ENCODE measurements at regions not wholly inside any gene's neighbourhood (a gene's known extent, or its start where the extent isn't known, plus 50 kb on each side); places are given as distances from the start of the nearest gene placed in this dataset.

DNA sequence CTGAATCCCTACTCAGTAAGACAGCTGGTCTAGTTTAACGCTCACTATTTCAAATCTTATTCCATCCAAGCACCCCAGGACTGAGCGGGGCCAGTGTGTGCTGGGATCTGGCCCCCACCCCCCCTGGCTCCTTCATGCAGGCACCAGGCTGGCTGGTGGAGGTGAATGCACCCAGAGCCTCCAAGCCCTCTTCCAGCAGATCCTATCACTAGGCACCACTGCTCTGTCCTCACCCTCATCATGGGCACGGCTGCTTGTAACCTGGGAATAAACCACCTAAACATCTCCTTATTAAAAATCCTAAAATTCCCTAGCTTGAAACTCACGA, 194.3 kb downstream of the ARL4C start:
- DNase-seq, result no peak

DNA sequence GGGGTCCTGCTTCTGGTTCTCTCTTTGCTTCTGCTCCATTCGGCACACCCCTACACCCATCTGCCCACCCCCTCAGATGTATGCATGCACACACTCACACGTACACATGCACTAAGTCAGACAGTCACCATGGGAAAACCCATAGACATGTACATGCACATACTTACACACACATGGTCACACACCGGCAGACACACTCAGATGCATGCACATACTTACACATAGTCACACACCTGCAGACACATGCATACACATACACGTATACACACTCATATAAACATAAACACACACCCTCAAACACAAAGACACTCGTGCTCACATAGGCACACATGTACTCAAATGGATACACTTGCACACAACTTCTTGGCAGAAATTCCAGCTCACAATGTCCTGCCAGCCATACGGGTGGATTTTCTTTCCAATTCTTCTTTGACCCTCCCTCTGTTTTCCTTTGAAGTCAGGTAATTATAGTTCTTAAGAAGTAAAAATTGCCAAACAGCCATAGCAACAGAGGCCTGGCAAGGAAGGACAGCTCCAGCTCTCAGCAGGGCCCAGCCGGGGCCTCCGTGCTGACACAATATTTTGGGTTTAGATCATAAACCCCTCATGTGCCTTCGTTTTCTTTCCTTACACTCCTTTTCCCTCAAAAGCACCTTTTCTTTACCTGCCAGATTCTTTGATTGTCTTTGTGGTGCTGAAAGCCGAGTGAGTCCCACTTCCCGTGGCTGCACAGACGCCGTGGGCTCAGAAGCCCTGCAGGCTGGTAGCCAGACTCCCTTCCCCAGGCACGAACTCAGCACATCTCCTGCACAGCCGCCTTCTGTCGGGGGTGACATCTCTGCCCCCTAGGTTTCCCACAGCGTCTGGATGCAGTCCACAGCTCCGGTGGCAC, 195.7 kb downstream of the ARL4C start:
- no peak for DNase-seq

- no peak for DNase-seq
Measured at GRCh38 chr2:234300391-234300925, 196.4 kb downstream of the ARL4C start.

GRCh38 chr2:234298918-234299317, 198.0 kb downstream of the ARL4C start:
- DNase-seq, result no peak

DNA sequence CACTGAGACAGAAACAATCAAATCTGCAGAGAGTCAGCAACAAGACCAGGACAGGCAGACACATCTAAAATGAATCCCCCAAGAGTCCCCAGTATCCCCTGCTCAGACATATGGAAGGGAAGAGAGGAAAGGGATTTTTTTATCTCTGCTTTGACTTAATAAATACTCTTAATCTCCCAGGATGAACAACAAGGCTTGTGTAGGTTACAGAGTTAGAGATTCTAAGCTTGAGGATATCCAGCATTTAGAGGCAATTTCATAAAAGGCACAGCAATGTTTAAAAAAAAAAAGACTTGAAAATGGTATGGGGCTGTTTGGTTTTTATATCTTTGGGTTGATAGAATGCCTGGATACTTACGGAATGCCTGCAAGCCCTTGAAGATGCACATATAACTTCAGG, 199.9 kb downstream of the ARL4C start:
- DNase-seq, result no peak

- DNase-seq, result no peak
Measured at GRCh38 chr2:234293973-234294372, 202.9 kb downstream of the ARL4C start.

DNA sequence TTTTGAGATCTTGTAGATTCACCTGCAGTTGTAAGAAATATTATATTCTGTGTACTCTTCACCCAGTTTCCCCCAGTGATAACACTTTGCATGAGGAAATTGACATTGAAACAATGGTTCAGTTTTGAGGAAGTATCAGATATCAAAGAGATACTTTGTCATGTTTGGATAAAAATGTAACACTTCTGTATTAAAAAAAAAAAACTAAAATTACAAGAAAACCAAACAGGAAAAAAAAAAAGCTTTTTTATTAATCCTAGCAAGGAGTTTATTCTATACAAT, 204.0 kb downstream of the ARL4C start:
- DNase-seq, result no peak

DNA sequence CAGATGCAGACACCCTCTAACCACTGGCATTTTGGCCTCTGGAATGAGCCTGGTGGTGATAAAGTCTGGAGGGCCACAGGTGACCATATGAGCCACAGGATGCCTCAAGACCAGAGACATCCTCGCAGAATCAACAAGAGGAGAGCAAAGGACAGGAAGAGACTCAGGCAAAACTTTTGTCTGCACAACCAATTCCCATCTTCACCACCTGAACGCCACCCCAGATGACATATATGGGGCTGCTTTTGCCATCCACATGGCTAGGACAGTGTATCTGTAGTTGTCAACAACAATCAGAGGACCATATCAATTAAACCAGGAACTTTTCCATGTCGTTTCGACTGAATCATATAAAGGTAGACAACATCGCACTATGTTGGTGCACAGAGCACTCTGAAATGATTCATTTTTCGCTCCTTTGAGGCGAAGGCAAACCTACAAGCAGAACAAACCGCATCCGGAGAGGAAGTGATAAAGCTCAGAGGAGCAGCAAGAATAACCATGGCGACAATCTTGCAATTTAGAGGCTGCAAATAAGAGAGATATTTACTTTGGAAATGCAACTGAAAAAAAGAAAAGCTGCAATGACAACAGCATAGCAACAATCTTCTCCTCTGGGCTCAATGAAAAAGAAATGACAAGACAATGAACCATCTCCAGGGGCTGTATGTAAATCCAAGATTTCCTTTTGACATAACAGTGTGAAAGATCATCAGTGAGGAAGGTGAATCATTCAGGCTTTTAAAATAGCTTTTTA, 204.5 kb downstream of the ARL4C start:
- peak in 1 of 2 donors; percentile 50 for DNase-seq

DNA sequence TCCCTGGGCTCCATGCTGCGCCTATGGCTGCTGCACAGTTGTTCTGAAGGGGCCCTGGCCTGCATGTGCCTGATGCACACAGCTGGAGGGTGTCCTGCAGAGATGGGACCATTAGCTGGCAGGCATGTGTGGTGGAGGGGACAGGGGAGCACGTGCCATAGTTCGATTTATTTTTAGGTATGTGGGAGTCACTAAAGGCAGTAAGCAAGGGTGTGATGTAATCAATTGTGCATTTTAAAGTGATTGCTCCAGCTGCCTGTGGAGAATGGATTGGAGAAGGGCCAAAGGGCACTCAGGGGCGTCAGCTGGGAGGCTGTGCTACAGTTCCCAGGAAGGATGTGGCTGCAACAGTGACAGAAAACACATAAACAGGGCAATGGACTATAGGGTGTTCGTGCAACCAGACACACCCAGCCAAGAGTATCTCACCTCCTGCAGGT, 205.1 kb downstream of the ARL4C start:
- DNase-seq, result no peak

GRCh38 chr2:234290671-234291070, 206.2 kb downstream of the ARL4C start:
- DNase-seq, result peak; percentile 56 to 59

DNA sequence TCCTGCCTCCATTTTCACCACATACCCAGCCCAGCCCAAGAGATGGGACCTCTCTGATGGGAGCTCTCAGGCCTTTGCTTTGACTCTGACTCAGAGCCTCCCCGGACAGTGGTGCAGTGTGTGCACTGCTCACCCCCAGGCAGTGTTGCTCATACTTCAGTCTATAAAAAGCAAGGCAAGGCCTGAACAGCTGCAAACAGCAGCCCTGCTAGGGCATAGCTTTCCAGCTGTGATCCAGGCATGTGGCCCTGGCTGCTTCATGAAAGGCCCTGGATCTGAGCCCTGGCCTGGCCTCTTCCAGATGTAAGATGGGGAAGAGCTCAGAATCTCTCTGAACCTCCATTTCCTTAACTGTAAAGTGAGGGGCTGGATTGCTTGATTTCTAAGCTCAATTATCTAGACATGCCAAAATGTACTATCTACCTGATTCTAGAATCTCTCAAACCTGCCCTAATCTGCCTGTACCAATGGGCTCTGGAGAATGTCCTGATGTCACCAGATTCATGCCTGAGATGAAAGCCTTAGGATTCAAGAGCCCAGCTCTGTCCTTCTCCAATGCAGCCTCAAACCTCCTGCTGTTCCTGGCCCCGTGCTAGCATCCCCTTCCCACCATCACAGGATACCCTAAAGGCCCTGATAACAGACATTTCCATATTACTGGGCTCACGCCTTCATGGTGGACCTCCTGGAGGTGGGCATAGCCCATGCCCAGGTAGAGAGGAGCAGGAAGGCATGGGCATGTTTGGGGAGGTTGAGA, 206.9 kb downstream of the ARL4C start:
- no peak for DNase-seq

DNA sequence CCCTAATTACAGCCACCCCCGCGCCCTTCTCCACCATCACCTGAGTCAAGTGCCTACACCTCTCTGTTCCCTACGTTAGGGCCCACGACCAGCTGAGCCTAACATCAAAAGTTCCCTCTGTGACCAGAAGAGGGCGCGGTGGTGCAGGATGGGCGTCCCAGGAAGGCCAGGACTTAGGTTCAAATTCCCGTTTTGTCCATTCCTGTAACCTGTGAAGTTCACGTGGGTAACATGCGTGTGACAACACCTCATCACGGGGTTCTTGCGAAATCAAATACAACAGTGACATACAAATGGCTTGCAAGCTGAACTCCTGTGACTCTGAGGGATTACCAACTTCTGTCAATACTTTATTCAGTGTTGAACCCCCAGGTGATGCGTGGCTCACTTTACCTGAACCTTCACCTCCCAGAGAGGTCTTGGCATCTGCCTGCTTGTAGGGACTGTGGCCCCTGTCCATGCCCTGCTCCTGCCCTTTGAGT, 207.9 kb downstream of the ARL4C start:
- peak; percentile 78 to 79 for DNase-seq

GRCh38 chr2:234287650-234288049, 209.2 kb downstream of the ARL4C start:
- no peak for DNase-seq

- no peak for DNase-seq
Measured at GRCh38 chr2:234286956-234287355, 209.9 kb downstream of the ARL4C start.

GRCh38 chr2:234286118-234286598, 210.7 kb downstream of the ARL4C start:
- DNase-seq, result no peak

- no peak for DNase-seq
Measured at GRCh38 chr2:234285541-234285940, 211.3 kb downstream of the ARL4C start.

GRCh38 chr2:234279637-234280036, 217.2 kb downstream of the ARL4C start:
- no peak for DNase-seq

GRCh38 chr2:234278556-234279255, 218.2 kb downstream of the ARL4C start:
- DNase-seq, result no peak

DNA sequence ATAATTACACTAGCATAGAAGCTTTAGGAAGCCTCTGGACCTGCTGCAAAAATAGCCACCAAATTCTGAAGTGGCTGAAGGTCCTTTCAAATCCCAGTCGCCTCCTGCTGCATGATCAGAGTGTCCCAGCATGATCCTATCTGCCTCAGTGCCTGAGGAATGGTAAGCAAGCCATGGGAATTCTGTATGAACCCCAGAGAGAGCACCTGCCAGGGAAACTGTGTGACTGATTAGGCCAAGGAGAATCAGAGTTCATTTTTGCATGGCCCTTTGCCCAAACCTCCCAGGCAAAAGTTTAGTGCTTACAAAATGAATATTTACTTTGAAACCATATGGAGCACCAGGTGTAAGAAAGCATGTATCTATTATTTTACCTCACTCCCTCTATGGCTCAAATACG, 221.4 kb downstream of the ARL4C start:
- no peak for DNase-seq

DNA sequence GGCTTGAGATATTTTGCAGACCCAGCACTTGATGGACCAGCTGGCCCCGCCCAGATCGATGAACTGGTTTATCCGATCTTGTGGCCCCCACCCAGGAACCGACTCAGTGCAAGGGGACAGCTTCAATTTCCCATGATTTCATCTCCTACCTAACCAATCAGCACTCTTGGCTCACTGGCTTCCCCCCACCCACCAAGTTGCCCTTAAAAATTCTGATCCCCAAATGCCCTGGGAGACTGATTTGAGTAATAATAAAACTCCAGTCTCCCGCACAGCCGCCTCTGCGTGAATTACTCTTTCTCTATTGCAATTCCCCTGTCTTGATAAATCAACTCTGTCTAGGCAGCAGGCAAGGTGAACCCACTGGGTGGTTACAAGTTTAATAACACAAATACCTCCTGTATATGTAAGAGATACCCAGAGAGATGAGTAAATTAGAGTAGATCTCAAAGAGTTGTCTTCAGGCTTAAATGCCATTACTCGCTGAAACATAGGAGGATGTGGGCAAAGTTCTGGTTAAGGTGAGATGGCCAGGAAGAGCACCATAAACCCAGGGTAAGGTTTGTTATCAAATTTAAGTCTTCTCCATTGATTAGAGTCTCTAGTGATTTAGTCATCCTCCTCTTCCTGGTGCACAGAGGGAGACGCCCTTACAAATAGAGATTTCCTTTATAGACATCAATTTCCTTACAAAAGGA, 222.8 kb downstream of the ARL4C start:
- peak in 1 of 2 donors; percentile 15 for DNase-seq

DNA sequence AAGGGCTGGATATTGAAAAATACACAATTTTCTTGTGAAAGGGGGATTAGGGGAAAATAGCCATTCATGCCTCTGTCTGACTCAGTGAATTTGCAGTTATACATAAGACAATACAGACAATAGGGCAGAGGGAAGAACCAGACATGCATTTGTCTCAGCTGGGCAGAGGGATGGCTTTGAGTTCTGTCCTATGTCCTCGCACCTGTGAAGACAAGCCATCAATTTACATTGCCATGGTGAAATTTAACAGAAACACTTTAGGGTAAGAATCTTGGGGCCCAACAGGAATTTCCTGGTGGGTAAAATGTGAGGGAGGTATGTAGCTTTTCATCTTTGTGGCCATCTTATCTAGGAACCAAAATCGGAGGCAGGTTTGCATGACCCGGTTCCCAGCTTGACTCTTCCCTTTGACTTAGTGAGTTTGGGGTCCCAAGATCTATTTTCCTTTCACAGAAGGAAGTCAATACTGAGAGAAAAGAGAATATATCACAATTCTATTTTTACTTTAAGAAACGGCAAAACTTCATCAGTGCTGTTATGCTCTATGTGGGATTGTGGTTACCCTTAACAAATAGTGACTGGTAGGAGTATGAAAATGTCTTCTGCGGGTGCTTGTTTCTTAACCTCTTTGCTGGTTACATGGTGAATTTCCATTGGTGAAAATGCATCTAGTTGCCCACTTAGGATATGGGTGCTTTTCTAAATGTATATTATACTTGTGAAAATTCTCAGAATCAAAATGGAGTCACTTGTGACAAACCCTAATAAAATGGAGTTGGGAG, 221.8 kb downstream of the SPP2 start:
- no peak for DNase-seq

All from stimulated activated CD4-positive, alpha-beta T cell treated with anti-CD3 and anti-CD28 coated beads, Interleukin-2, amount 100 ng/mL, for 48 hours (primary cell).